GM18907 (cell line): ENCODE measurements at regions not wholly inside any gene's neighbourhood (a gene's known extent, or its start where the extent isn't known, plus 50 kb on each side); places are given as distances from the start of the nearest gene placed in this dataset.
A peak's percentile ranks its signal among the peaks of the same experiment; 100 is the strongest.

Experiments
- ATAC-seq: cut with Tn5 transposase; IDR thresholded peaks from one replicate; pipeline ENCODE4 v1.9.1; 2021; ENCODE audit warnings: mild to moderate bottlenecking, moderate library complexity; ENCODE audit not compliant: unreplicated experiment

DNA sequence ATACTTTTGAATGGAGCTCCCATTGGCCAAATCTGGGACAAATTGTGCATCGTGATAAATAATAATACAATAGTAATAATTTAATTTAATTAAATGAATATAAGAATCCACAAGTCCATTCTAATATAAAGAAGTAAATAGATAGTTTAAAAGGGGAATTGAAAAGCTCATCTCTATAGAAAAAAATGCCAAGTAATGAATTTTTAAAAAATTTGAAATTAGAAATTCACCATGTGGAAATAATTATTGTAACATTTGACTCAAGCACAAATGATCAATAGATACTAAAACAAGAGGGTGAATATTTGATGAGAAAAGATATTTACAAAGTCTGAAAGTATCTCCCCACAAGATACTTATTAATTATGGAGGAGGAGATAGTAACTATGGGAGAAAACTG, 467.4 kb downstream of the CETN3 start:
- no peak for ATAC-seq

- ATAC-seq, result no peak
Measured at GRCh38 chr5:89936576-89936975, 473.0 kb downstream of the CETN3 start.

- ATAC-seq, result no peak
Measured at GRCh38 chr5:89934069-89934468, 475.5 kb downstream of the CETN3 start.

- no peak for ATAC-seq
Measured at GRCh38 chr5:89932771-89933181, 476.8 kb downstream of the CETN3 start.

DNA sequence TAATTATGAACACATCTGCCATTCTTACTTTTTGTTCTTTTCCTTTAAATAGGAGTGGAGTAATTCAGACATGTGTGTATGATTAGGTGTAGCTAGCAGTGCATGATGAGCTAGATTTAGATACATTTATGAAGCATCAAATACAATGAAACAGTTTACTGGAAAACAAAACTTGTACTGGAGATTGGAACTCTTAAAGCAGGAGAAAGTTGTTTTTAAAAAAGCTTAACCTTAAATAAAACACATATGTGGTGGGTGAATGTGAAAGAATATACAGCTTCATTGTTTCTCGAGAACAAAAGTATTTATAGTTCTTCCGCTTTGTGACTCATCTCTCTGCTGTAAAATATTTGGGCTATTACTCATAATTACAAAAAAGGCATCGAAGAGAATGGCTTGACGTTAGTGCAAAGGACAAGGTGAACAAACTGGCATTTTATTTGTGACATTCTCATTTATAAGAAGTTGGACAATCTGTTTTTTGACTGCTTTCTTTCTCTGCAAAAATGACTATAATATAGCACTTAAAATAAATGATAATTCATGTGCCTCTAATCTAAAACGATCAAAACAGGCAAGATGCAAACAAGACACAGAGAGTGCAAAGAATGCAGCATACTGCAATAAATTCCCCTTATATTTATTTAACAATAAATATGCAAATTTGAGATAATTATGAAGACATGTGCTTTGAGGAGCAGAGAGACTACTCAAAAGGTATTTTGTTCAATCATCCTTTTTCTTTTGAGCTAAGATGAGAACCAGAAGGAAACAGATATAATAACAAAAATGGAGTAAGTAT, 478.8 kb downstream of the CETN3 start:
- ATAC-seq, result peak; percentile 62

- ATAC-seq, result no peak
Measured at GRCh38 chr5:89929834-89930233, 479.7 kb downstream of the CETN3 start.

DNA sequence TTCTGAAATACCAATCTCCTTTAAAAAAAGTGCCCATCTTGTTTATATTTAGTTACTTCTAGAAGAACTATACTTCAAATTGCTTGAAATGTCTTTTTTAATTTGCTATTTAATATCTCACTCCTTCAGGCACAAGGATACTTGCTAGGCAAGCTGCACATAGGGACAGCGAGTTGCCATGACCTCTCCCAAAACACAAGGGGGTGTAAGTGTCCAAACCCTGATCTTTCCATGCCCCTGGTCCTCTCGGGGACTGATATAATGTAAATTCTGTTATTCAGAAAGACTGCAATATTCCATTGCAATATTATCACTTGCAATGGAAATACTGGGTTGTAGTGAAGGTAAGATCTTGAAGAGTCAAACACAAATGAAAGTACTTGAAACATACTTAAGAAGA, 480.4 kb downstream of the CETN3 start:
- ATAC-seq, result no peak

DNA sequence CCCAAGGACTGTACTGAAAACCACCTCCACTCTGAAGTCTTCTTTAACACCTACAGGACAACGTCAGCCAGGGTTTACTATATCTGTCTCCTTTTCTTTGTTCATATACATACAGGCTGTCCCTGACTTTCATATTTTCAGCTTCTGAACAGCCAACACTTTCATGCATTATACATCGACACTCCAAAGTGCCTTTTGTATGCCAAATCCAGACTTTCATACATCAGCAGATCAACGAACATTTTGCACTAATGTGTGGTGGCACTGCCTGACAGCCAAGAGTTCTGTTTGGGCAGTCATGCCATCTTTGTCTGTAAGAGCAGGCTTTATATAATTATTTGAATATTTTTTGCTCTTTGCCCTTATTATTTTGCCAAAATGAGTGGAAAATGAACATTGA, 487.4 kb downstream of the CETN3 start:
- ATAC-seq, result no peak

- ATAC-seq, result no peak
Measured at GRCh38 chr5:89917112-89917511, 492.4 kb downstream of the CETN3 start.

GRCh38 chr5:89916131-89916530, 493.4 kb downstream of the CETN3 start:
- ATAC-seq, result no peak

GRCh38 chr5:89908876-89909275, 500.7 kb downstream of the CETN3 start:
- ATAC-seq, result no peak

DNA sequence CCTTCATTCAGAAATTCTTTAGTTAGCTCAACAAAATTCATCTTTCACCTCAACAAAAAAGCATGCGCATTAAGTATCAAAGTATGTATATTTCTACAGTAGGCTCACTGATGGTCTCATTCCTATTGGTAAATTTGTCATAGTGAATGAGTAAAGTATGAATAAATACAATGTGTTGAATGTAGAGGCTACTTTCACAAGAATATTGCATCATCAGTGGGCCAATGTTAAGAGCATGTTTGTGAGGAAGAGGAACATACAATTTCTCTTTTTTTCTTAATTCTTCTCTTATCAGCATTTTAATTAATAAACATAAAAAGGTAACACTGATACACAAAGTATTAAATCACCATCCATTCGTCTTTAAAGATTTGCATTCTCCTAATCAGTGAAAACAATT, 505.1 kb downstream of the CETN3 start:
- no peak for ATAC-seq

GRCh38 chr5:89901983-89902382, 507.6 kb downstream of the CETN3 start:
- no peak for ATAC-seq

DNA sequence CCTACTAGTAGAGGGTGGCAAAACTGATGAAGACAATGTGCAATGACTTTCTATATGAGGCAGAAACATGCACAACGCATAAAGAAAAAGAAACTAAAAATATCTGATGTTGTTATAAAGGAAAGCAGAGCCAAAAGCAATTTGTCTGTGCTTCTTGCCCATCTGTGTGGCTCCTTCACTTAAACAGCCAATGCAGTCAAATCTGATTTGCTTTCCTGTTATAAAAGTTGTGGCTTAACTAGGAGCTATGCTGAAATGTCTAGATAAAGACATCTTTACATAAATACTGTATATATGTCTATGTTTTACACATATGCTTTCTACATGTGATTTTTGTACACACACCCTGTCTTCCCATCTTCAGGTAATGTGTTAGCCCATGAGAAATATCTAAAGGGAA, 508.2 kb downstream of the CETN3 start:
- ATAC-seq, result no peak

DNA sequence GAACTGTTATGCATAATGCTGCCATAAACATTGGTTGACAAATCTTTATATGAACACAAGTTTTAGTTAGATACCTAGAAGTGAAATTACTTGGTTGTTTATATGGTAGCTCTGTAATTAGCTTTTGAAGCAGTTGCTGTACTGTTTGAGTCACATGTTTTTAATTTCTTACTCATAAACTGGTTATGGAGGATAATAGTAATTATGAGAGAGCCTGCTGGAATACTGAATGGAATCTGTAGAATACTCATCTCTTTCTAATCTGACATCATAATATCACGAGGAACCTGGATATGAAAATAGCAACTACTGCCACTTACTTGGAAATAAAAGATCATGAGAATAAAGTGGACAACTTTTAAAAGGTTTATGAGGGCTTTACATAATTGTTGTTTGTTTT, 509.2 kb downstream of the CETN3 start:
- ATAC-seq, result no peak

- no peak for ATAC-seq
Measured at GRCh38 chr5:89899559-89899958, 510.0 kb downstream of the CETN3 start.

DNA sequence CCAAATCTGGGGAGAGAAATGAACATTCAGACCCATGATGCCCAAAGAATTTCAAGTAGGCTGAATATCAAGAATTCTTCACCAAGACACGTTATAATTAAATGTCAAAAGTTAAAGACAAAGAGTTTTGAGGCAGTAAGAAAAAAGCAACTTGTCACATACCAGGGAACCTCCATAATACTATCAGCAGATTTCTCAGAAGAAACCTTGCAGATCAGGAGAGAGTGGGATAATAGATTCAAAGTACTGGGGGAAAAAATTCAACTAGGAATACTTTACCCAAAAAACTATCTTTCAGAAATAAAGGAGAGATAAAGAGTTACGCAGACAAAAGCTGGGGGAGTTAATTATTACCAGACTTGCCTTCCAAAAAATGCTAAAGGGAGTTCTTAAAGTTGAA, 516.0 kb downstream of the CETN3 start:
- ATAC-seq, result no peak

- ATAC-seq, result no peak
Measured at GRCh38 chr5:89885670-89886069, 523.9 kb downstream of the CETN3 start.

DNA sequence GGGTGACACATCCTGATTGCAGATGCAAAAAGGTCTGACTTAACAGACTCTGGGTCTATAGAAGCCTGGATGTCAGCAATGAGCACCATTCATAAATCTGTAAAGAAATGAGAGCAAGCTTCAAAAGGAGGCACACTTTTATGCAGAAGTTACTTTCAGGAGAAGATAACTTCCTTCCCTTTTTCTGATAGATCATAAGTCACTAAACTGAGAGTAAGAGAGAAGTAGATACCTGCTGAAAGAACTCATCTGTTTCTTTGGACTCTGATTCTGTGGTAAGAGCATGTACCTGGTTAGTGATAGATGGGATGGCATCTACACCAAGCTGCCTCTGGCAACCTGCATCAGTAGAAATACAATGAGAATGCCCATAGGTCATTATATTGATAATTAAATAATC, 525.6 kb downstream of the CETN3 start:
- no peak for ATAC-seq

DNA sequence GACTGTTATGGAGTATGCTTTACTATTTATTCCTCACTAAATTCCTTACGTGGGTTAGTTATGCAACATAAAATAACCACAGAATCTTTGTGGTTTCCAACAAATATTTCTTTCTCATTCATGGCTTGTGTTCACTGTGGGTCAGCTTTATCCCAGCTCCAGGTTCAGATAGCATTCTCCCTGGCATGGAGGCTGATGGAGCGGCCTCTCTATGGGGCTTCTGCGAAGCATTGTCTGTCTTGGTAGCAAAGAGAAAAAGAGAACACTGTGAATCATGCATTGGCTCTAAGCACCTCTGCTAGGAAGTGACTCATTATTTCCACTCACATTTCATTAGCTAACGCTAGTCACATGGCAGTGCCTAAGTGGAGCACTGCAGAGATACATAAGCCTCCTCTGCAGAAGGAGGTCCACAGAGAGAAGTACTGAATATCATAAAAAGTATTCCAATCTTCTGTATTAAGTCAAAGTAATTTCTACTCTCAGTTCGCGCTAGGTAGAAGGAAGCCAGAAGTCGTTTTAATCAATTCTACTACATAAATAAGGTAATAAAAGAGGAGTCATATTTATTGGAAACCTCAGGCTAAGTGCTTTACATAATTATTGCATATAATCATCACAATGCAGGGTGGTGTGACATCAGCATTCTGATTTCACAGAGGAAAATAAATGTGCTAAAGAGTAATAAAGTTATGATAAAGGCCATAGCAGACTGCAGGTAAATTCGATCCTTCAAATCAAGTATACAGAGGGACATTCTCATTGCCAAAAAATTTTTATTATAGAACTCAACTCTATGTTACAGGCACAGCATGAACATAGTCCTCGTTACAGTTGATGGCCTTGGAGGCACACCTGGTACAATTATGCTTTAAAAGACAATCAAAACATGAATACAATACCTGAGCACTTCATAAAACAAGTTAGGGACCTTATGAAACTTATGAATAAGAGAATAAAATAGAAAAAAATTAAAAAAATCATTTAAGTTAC, 531.1 kb downstream of the CETN3 start:
- no peak for ATAC-seq

GRCh38 chr5:89871906-89872305, 537.6 kb downstream of the CETN3 start:
- no peak for ATAC-seq

DNA sequence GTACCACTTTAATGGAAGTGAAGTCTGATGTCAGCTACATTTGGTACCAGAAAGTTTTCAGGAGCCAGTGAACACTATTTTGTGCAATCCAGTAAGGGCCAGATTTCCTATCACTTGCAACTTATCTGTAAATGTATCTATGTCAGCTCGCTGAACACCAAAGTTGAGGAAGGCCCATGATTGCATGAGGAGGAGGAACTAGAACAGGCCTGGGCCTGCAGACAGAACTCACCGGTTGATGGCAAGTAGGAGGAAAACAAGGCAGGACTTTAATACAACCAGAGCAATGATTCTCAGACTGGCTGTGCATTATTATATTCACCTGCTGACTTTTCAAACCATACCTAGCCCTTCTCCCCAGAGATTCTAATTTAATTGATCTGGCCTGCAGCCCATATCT, 540.2 kb downstream of the CETN3 start:
- no peak for ATAC-seq
